AG09319 (cell line): ENCODE measurements at regions not wholly inside any gene's neighbourhood (a gene's known extent, or its start where the extent isn't known, plus 50 kb on each side); places are given as distances from the start of the nearest gene placed in this dataset.
"Not testable (repeated sequence)": the region's sequence is repeated elsewhere in the genome, so short reads cannot be mapped to it uniquely, and the experiment has no call there.

Experiments used
- DNase-seq: peaks from one replicate; pipeline ENCODE4 v3.0.0-alpha.2; 2010; ENCODE audit warnings: low read depth; ENCODE audit errors: extremely low read depth
- TF ChIP-seq, protein P1 (sequence below): IDR thresholded peaks from 2 replicates; pipeline ENCODE4 v1.5.1; 2011; ENCODE audit warnings: low read depth, mild to moderate bottlenecking, inconsistent platforms, low read length, moderate library complexity

DNA sequence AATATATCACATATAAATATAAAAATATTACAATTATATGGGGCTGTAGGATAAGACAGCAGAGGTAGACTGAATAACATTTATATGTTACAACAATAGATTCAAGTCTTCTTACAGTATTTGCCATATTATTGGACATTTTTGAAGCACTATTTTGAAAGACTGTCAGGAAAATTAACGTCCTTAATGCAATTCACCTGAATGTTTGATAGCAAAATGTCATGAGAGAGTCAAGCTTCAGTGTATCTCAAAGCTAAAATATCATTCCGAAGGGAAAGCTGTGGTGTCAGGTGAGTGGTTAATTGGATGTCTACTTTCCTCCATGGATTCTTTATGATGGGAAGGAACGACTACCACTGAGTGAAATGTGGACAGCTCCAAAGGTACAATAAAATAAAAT lies 1004.0 kb downstream of the HACE1 start:
- no peak for DNase-seq
- TF ChIP-seq, protein P1, sequence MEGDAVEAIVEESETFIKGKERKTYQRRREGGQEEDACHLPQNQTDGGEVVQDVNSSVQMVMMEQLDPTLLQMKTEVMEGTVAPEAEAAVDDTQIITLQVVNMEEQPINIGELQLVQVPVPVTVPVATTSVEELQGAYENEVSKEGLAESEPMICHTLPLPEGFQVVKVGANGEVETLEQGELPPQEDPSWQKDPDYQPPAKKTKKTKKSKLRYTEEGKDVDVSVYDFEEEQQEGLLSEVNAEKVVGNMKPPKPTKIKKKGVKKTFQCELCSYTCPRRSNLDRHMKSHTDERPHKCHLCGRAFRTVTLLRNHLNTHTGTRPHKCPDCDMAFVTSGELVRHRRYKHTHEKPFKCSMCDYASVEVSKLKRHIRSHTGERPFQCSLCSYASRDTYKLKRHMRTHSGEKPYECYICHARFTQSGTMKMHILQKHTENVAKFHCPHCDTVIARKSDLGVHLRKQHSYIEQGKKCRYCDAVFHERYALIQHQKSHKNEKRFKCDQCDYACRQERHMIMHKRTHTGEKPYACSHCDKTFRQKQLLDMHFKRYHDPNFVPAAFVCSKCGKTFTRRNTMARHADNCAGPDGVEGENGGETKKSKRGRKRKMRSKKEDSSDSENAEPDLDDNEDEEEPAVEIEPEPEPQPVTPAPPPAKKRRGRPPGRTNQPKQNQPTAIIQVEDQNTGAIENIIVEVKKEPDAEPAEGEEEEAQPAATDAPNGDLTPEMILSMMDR: no peak

DNA sequence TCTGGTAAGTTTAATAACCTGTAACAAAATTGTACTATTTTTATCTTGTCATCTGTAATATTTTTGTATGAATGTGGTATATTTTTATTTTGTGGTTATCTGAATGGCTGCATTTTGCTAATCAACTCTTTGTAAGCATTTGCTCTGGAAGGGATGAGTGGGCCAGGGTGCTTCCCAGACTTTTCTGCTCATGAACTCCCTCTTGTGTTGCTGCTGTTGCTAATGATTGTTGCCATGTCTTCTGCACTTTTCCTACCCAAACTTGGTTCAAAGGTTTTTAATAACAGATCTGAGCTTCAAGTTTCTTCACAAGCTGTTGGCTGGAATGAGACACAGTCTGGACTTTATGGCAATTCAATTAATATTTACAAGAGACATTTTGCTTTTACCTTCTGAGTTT lies 1005.7 kb downstream of the HACE1 start:
- TF ChIP-seq, protein P1: no peak
- no peak for DNase-seq

DNA sequence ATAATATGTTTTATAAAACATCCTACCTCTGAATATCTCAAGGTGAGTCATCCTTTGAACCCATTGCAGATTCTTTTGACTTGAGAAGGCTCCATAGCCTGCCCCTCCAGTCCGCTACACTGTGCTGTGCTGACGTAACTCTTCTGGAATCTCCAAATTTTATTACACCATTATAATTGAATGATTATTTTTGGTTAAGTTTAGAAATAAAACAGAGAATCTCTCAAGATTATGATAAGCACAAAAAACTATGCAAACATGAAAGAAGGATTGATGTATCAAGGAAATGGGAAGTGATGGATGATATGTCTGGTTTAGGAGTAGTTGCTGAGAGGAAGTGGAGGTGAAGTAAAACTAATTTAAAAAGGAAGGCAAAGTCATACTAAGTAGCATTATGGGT lies 1021.3 kb downstream of the HACE1 start:
- DNase-seq: no peak
- TF ChIP-seq, protein P1: no peak

DNA sequence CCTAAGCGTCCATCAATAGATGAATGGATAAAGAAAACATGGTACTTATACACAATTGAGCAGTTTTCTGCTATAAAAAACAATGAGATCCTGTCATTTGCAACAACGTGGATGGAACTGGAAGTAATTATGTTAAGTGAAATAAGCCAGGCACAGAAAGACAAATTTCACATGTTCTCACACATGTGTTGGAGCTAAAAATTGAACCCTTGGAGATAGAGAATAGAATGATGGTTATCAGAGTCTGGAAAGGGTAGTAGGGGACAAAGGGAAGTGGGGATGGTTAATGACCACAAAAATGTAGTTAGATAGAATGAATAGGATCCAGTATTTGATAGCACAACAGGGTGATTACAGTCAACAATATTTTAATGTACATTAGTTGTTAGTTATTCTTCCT lies 1033.5 kb downstream of the HACE1 start:
- TF ChIP-seq, protein P1: no peak
- DNase-seq: no peak

DNA sequence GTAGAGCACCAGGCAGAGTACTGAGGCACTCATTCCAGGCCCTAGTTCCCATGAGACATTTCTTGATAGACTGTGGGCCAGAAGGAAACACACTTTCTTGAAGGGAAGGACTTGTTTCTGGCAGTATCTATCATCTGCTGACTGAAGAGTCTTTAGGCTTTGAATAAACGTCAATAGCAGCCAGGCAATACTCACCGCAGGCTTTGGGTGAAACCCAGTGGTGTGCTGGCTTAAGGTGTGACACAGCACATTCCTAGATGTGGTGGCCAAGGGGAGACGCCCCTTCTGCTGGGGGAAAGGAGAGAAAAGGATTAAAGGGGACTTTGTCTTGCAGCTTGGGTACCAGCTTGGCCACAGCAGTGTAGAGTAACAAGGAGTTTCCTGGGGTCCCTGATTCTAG lies 1039.6 kb downstream of the HACE1 start:
- TF ChIP-seq, protein P1: no peak
- no peak for DNase-seq

DNA sequence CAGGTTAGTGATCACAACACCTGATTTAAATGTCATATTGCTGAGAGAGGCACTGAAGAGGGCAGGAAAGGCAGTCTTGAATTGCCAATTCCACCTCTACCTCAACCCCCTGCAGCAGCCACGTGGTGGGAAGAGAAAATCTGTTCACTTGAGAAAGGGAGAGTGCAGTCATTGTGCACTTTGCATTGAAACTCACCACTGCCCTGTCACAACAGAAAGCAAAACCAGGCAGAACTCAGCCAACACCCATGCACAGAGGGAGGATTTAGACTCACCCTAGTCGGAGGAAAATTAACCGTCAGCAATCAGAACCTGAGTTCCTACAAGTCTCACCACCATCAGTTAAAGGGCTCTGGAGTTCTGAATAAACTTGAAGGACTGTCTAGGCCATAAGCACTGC lies 1040.2 kb downstream of the HACE1 start:
- no peak for DNase-seq
- TF ChIP-seq, protein P1: no peak

DNA sequence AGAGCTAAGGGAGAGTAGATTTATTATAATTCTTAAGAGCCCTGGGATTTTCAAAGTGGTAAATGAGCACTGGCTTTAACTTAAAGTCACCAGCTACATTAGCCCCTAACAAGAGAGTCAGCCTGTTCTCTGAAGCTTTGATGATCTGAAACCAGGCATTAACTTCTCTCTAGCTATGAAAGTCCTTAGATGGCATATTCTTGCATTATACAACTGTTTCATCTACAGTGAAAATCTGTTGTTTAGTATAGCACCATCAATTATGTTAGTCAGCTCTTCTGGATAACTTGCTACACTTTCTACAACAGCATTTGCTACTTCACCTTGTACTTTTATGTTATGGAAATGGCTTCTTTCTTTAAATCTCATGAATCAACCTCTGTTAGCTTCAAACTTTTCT lies 1046.7 kb downstream of the HACE1 start:
- TF ChIP-seq, protein P1: no peak
- no peak for DNase-seq

DNA sequence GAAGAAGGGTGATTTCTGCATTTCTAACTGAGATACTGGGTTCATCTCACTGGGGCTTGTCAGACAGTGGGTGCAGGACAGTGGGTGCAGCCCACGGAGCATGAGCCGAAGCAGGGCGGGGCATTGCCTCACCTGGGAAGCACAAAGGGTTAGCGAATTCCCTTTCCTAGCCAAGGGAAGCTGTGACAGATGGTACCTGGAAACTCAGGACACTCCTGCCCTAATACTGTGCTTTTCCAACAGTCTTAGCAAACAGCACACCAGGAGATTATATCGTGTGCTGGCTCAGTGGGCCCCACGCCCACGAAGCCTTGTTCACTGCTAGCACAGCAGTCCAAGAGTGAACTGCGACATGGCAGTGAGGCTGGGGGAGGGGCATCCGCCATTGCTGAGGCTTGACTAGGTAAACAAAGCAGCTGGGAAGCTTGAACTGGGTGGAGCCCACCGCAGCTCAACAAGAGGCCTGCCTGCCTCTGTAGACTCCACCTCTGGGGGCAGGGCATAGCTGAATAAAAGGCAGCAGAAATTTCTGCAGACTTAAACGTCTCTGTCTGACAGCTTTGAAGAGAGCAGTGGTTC lies 1057.7 kb downstream of the HACE1 start:
- not testable (repeated sequence) for DNase-seq
